H9 (cell line): ENCODE measurements at regions not wholly inside any gene's neighbourhood (a gene's known extent, or its start where the extent isn't known, plus 50 kb on each side); places are given as distances from the start of the nearest gene placed in this dataset.

Source experiments
- DNase-seq: peaks from one replicate; pipeline ENCODE4 v3.0.0-alpha.2; 2017
- H2AFZ ChIP-seq: one replicate; pipeline ENCODE4 v1.6.1; 2013; ENCODE audit warnings: mild to moderate bottlenecking, low read length, control low read depth, moderate library complexity
- H2AK5ac ChIP-seq: 2 replicates; pipeline ENCODE4 v1.6.1; 2013; ENCODE audit warnings: low read length, control low read depth, mixed read lengths; ENCODE audit not compliant: insufficient read length
- H2BK120ac ChIP-seq: one replicate; pipeline ENCODE4 v1.6.1; 2013; ENCODE audit warnings: low read depth, mild to moderate bottlenecking, low read length, control low read depth, inconsistent platforms; ENCODE audit not compliant: poor library complexity, severe bottlenecking
- H2BK12ac ChIP-seq: 2 replicates; pipeline ENCODE4 v1.6.1; 2013; ENCODE audit warnings: low read length, control low read depth, mixed read lengths, low read depth; ENCODE audit not compliant: insufficient read length
- H2BK15ac ChIP-seq: 2 replicates; pipeline ENCODE4 v1.6.1; 2013; ENCODE audit warnings: low read depth, low read length, control low read depth
- H2BK20ac ChIP-seq: one replicate; pipeline ENCODE4 v1.6.1; 2013; ENCODE audit warnings: low read depth, mild to moderate bottlenecking, low read length, control low read depth, inconsistent platforms; ENCODE audit not compliant: poor library complexity, severe bottlenecking
- H2BK5ac ChIP-seq: 2 replicates; pipeline ENCODE4 v1.6.1; 2013; ENCODE audit warnings: low read length, control low read depth, mixed read lengths; ENCODE audit not compliant: insufficient read length
- H3K14ac ChIP-seq: 2 replicates; pipeline ENCODE4 v1.6.1; 2013; ENCODE audit warnings: low read length, control low read depth; ENCODE audit not compliant: insufficient read depth
- H3K18ac ChIP-seq: 2 replicates; pipeline ENCODE4 v1.6.1; 2013; ENCODE audit warnings: low read depth, mild to moderate bottlenecking, mixed read lengths, low read length, control low read depth; ENCODE audit not compliant: insufficient read length
- H3K23ac ChIP-seq: 2 replicates; pipeline ENCODE4 v1.6.1; 2013; ENCODE audit warnings: low read length, control low read depth, mixed read lengths, low read depth; ENCODE audit not compliant: insufficient read length
- H3K23me2 ChIP-seq: 2 replicates; pipeline ENCODE4 v1.6.1; 2013; ENCODE audit warnings: low read depth, mild to moderate bottlenecking, mixed read lengths, low read length, control low read depth; ENCODE audit not compliant: insufficient read length, poor library complexity, severe bottlenecking
- H3K27ac ChIP-seq: 2 replicates; pipeline ENCODE4 v1.5.1; 2013; ENCODE audit warnings: low read length, control low read depth, mixed read lengths, low read depth; ENCODE audit not compliant: insufficient read length
- H3K27me3 ChIP-seq: 2 replicates; pipeline ENCODE4 v1.6.1; 2013; ENCODE audit warnings: low read length, control low read depth, inconsistent platforms; ENCODE audit not compliant: insufficient read depth
- H3K4ac ChIP-seq: 2 replicates; pipeline ENCODE4 v1.6.1; 2013; ENCODE audit warnings: low read depth, mild to moderate bottlenecking, control low read depth, inconsistent platforms, low read length, moderate library complexity
- H3K4me1 ChIP-seq: 2 replicates; pipeline ENCODE4 v1.6.1; 2013; ENCODE audit warnings: low read length, control low read depth, inconsistent platforms; ENCODE audit not compliant: insufficient read depth
- H3K4me2 ChIP-seq: 2 replicates; pipeline ENCODE4 v1.6.1; 2013; ENCODE audit warnings: low read length, control low read depth, mixed read lengths; ENCODE audit not compliant: insufficient read length, insufficient read depth
- H3K56ac ChIP-seq: 2 replicates; pipeline ENCODE4 v1.6.1; 2013; ENCODE audit warnings: low read depth, mild to moderate bottlenecking, mixed read lengths, low read length, control low read depth; ENCODE audit not compliant: insufficient read length
- H3K79me1 ChIP-seq: 2 replicates; pipeline ENCODE4 v1.6.1; 2013; ENCODE audit warnings: low read depth, mild to moderate bottlenecking, moderate library complexity, low read length, control low read depth, inconsistent platforms; ENCODE audit not compliant: insufficient read depth, poor library complexity, severe bottlenecking
- H3K79me2 ChIP-seq: 2 replicates; pipeline ENCODE4 v1.6.1; 2013; ENCODE audit warnings: low read length, control low read depth, inconsistent platforms; ENCODE audit not compliant: insufficient read depth
- H3K9ac ChIP-seq: 2 replicates; pipeline ENCODE4 v1.6.1; 2013; ENCODE audit warnings: low read length, control low read depth, mixed read lengths; ENCODE audit not compliant: insufficient read length; ENCODE audit errors: extremely low read depth
- H3K9me3 ChIP-seq: one replicate; pipeline ENCODE4 v1.6.1; 2013; ENCODE audit warnings: low read depth, low read length, inconsistent platforms; ENCODE audit not compliant: control insufficient read depth
- H3T11ph ChIP-seq: one replicate; pipeline ENCODE4 v1.6.1; 2013; ENCODE audit warnings: mild to moderate bottlenecking, low read length, control low read depth, inconsistent platforms
- H4K20me1 ChIP-seq: one replicate; pipeline ENCODE4 v1.6.1; 2013; ENCODE audit not compliant: control insufficient read depth, insufficient read length, insufficient read depth
- H4K5ac ChIP-seq: 2 replicates; pipeline ENCODE4 v1.6.1; 2013; ENCODE audit warnings: low read depth, mild to moderate bottlenecking, mixed read lengths, low read length, control low read depth; ENCODE audit not compliant: insufficient read length
- H4K8ac ChIP-seq: replicated peaks from 2 replicates; pipeline ENCODE4 v1.6.1; 2013; ENCODE audit warnings: low read length, control low read depth, mixed read lengths, low read depth; ENCODE audit not compliant: insufficient read length
- H4K91ac ChIP-seq: 2 replicates; pipeline ENCODE4 v1.6.1; 2013; ENCODE audit warnings: low read depth, mild to moderate bottlenecking, moderate library complexity, mixed read lengths, low read length, control low read depth; ENCODE audit not compliant: insufficient read length
- H3K27ac Mint-ChIP-seq, 3 experiments: 2 replicates in 2 of 3; 3 replicates in 1 of 3; pipeline ENCODE4 v1.8.0; 2020 to 2021; ENCODE audit warnings: mixed read lengths in 3 of 3, mild to moderate bottlenecking in 1 of 3, moderate library complexity in 1 of 3
- H3K27me3 Mint-ChIP-seq: 2 replicates; pipeline ENCODE4 v1.8.0; 2021; ENCODE audit warnings: low read depth, mild to moderate bottlenecking, moderate library complexity, mixed read lengths
- H3K36me3 Mint-ChIP-seq, 3 experiments: 2 replicates in 2 of 3; 3 replicates in 1 of 3; pipeline ENCODE4 v1.8.0; 2020 to 2021; ENCODE audit warnings: low read depth in 3 of 3, mixed read lengths in 3 of 3; ENCODE audit not compliant: insufficient read depth in 1 of 3
- H3K4me1 Mint-ChIP-seq, 2 experiments: 2 replicates each; pipeline ENCODE4 v1.8.0; 2020; ENCODE audit warnings: mixed read lengths in 2 of 2
- H3K4me3 Mint-ChIP-seq, 2 experiments: 2 replicates in 1 of 2; 3 replicates in 1 of 2; pipeline ENCODE4 v1.8.0; 2020 to 2021; ENCODE audit warnings: mild to moderate bottlenecking in 2 of 2, mixed read lengths in 2 of 2, moderate library complexity in 1 of 2
- H3K9me3 Mint-ChIP-seq, 2 experiments: 2 replicates in 1 of 2; 3 replicates in 1 of 2; pipeline ENCODE4 v1.8.0; 2020; ENCODE audit warnings: mild to moderate bottlenecking in 2 of 2, mixed read lengths in 2 of 2, moderate library complexity in 1 of 2
- WGBS: extraction: QIAGEN DNeasy Blood & Tissue Kit; methylation state at CpG from one replicate; pipeline ENCODE4 v1.1.7; 2013; ENCODE audit warnings: missing lambda C conversion rate, low lambda C conversion rate, mixed read lengths; ENCODE audit not compliant: insufficient read length; ENCODE audit errors: extremely low coverage; 5-methylcytosine and 5-hydroxymethylcytosine counted together
- TF ChIP-seq, protein P1 (sequence below): fragments of 200-600 bp; sonication (generic); conservative IDR thresholded peaks from 3 replicates; pipeline ENCODE4 v1.8.0; 2021; ENCODE audit warnings: antibody characterized with exemption, mild to moderate bottlenecking

DNA sequence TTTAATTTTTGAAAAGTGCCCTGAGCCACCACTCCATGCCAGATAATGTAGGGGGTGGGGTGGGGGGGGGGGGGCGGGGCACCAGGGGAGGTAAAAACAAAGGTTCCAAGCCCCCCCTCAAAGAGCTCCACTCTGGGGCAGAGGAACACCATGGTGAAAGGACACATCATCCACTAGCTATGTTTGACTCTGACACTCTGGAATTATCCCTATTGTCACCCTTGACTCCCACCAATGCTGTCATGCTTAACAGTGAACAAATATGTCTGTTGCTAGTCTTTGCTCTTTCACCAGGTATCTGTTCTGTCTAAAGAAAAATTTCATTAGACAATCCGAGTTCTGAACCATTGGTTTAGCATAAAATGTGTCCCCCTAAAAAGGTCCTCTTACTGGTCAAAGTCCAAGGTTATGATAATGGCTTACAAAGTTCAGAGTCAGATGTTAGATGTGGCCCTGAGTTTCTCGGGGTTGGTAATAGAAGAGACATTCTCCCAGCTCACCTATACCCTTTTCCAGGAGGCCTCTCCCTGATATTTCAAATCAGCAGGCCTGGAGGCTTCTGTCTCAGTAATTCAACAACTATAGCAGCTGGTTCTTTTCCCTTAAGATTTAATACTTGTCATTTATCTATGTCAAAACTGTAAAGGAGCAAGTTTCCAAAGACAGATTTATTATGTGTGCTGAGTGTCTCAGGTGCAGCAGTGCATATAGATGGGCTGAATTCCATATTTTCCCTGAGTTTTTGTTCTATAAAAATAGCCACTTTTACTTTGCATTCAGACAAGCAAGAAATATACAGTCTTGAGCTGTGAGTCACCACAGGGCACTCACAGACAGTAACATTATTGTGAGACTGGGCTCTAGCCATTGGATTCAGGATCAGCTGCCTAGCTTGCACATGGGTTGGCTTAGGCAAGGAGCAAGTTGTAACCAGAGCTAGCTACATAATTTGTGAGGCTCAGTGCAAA, 174.1 kb downstream of the CSNK2A3 start:
- DNase-seq, result no peak
- Histone ChIP-seq H3K9ac (no peak overlapping the region), H3K56ac (no peak overlapping the region), H3K4me2 (no peak overlapping the region), H3K23ac (no peak overlapping the region), H4K5ac (no peak overlapping the region), H4K8ac (no peak overlapping the region), H3T11ph (no peak overlapping the region), H3K79me1 (no peaks in the 10 kb centered on the region), H2BK15ac (no peak overlapping the region), H3K4me1 (no peaks in the 10 kb centered on the region), H3K27ac (no peak overlapping the region), H2AK5ac (no peak overlapping the region), H3K27me3 (no peaks in the 10 kb centered on the region), H3K14ac (no peak overlapping the region), H3K4ac (no peak overlapping the region), H3K23me2 (no peaks in the 10 kb centered on the region), H2BK12ac (no peak overlapping the region), H4K20me1 (no peaks in the 10 kb centered on the region), H3K79me2 (no peaks in the 10 kb centered on the region), H3K9me3 (no peaks in the 10 kb centered on the region), H3K18ac (no peak overlapping the region), H2BK20ac (no peak overlapping the region), H2AFZ (no peak overlapping the region), H2BK120ac (no peak overlapping the region), H2BK5ac (no peak overlapping the region), H4K91ac (no peak overlapping the region)
- Mint-ChIP-seq H3K27me3 (peaks cover 2% of the 10 kb centered on the region; the same call in 1 of the 2 replicates), H3K36me3 (0 out of 7 replicates have a peak, but pooled peaks cover 0 to 4% (median 0%) of the 10 kb centered on the region in 3 experiments), H3K9me3 (peaks cover 0 to 2% of the 10 kb centered on the region in 2 experiments; a peak in 1 of 5 replicates), H3K4me3 (no peak overlapping the region), H3K4me1 (peaks cover 6 to 14% of the 10 kb centered on the region in 2 experiments; a peak in 3 of 4 replicates), H3K27ac (no peak overlapping the region)
- TF ChIP-seq, protein P1, sequence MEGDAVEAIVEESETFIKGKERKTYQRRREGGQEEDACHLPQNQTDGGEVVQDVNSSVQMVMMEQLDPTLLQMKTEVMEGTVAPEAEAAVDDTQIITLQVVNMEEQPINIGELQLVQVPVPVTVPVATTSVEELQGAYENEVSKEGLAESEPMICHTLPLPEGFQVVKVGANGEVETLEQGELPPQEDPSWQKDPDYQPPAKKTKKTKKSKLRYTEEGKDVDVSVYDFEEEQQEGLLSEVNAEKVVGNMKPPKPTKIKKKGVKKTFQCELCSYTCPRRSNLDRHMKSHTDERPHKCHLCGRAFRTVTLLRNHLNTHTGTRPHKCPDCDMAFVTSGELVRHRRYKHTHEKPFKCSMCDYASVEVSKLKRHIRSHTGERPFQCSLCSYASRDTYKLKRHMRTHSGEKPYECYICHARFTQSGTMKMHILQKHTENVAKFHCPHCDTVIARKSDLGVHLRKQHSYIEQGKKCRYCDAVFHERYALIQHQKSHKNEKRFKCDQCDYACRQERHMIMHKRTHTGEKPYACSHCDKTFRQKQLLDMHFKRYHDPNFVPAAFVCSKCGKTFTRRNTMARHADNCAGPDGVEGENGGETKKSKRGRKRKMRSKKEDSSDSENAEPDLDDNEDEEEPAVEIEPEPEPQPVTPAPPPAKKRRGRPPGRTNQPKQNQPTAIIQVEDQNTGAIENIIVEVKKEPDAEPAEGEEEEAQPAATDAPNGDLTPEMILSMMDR, result no peak
- no CpG with 5 or more reads among the region's 3 CpGs for WGBS
